ENCODE measurements at regions not wholly inside any gene's neighbourhood (a gene's known extent, or its start where the extent isn't known, plus 50 kb on each side); places are given as distances from the start of the nearest gene placed in this dataset.
A peak's percentile ranks its signal among the peaks of the same experiment; 100 is the strongest.

DNA sequence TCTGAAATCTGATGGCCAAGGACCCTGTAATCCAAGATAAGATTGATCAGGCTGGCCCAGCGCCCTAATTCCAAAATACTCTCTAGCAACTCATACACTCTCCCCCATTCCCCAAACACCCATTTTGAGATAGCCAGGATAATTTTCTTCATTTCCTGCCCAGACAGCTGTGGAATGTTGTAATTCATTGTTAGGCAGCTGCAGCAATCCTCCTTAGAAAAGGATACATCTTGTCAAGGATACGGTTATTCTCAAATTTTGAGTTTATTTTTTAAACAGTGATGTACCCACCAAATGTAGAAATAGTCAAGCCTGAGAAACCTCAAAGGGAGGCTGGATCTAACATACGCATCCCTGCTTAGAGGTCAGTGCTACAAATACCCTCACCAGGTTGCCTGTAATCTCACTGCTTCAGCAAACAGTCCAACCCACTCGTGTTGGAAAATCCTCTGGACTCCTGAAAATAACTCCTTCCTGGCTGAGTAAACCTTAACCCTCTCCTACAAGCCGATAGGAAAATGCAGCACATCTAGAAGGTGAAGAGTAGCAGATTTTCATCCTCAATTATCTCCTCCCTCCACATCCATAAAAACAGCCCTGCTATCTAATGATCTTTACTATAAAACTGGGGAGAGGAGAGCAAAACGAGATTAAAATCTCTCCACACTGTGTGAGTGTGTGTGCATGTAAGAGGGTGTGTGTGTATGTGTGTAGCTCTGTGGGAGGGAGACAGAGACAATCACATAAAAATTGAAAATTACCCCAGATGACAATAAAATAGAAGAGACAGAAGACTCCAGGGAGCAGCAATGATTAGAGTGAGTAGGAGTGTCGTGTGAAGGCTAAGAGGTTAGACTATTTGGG, 683.1 kb downstream of the DIAPH3 start:
- Histone ChIP-seq H3K9me3 (no peaks in the 10 kb centered on the region), H3K4me3 (no peak overlapping the region), H3K27me3 (no peaks in the 10 kb centered on the region), H3K36me3 (no peaks in the 10 kb centered on the region), H3K27ac (no peak overlapping the region), H3K4me1 (peaks cover 0 to 12% (median 5%) of the 10 kb centered on the region in 4 donors)
- no peak for TF ChIP-seq EP300 (IDR thresholded peaks at IDR 0.05)
- no peak for TF ChIP-seq POLR2AphosphoS5 (IDR thresholded peaks at IDR 0.05)
- no peak for TF ChIP-seq POLR2A (IDR thresholded peaks at IDR 0.05)
- TF ChIP-seq CTCF (IDR thresholded peaks at IDR 0.05): no peak
- WGBS, 2 donors: 51 to 67% methylated on average over 7 of the region's 7 CpGs
- intact Hi-C loops (cut with DNase I): no loop called here
- DNase-seq: no peak

DNA sequence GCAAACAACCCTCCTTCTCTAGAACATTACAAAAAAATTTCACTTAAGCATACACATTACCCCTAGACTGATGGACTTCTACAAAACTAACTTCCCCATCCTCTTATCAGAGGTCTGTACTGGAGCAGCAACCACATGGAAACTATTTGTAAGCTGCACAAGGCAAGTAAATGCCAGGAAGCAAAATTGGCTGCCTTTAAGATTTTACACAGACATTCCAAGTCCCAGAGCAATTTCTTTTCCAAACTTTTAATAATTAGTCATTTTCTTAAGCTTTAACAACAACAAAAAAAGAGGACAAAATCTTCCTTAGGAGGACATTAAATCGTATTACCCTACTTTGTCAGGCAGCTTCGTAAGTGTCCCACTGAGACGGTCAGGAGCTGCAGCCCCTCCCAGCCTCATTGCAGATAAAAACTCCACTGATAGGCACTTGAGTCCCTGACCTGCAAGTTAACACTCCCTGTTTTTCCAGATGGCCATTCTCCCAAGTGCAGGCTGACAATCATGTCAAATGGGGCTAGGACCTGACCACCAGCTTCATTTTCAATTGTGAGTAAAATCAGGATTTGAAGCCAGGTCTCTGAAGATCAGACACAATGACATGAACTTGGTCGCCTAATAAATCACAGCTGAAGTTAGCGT, 680.1 kb downstream of the DIAPH3 start:
- no peak for TF ChIP-seq POLR2AphosphoS5 (IDR thresholded peaks at IDR 0.05)
- no peak for TF ChIP-seq EP300 (IDR thresholded peaks at IDR 0.05)
- no peak for TF ChIP-seq POLR2A (IDR thresholded peaks at IDR 0.05)
- no peak for TF ChIP-seq CTCF (IDR thresholded peaks at IDR 0.05)
- DNase-seq: no peak
- H3K4me3 ChIP-seq: no peak overlapping the region
- WGBS, 2 donors: 47 to 57% methylated on average over 5 of the region's 5 CpGs
- H3K36me3 ChIP-seq: no peaks in the 10 kb centered on the region
- H3K9me3 ChIP-seq: no peaks in the 10 kb centered on the region
- intact Hi-C loops (cut with DNase I): no loop called here
- H3K27ac ChIP-seq: peak overlapping the region in 1 of 4 donors; percentile 35
- no peaks in the 10 kb centered on the region for H3K27me3 ChIP-seq
- peaks cover 0 to 21% (median 7%) of the 10 kb centered on the region in 4 donors for H3K4me1 ChIP-seq

GRCh38 chr13:59487883-59488282, 675.8 kb downstream of the DIAPH3 start:
- Histone ChIP-seq H3K36me3 (no peaks in the 10 kb centered on the region), H3K9me3 (no peaks in the 10 kb centered on the region), H3K27ac (no peak overlapping the region), H3K4me1 (peaks cover 0 to 28% (median 7%) of the 10 kb centered on the region in 4 donors), H3K4me3 (no peak overlapping the region), H3K27me3 (no peaks in the 10 kb centered on the region)
- TF ChIP-seq CTCF (IDR thresholded peaks at IDR 0.05) (no peak), POLR2AphosphoS5 (IDR thresholded peaks at IDR 0.05) (no peak), POLR2A (IDR thresholded peaks at IDR 0.05) (no peak), EP300 (IDR thresholded peaks at IDR 0.05) (no peak)
- intact Hi-C loops (cut with DNase I): no loop called here
- no peak for DNase-seq
- WGBS, 2 donors: 83 to 87% methylated on average over 3 of the region's 3 CpGs

DNA sequence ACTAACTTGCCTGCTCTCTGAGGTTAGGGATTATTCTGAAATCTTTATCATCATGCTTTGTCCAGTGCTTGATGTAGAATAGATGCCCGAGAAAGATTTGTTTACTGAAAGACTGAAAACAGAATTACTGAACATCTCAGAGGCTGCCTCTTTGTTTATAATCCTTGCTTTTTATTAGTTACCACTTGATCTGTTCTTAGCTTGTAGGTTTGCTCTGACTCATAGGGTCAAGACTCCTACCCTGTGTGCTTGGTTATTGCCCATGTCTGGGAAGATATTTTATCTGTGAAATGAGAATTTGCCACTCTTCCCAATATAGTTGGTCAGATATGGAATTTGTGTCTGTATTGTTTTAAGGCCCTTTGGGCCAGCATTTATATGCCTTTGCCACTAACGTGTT, 675.3 kb downstream of the DIAPH3 start:
- WGBS, 2 donors: 47 to 72% methylated on average over 2 of the region's 2 CpGs
- H3K36me3 ChIP-seq: no peaks in the 10 kb centered on the region
- H3K4me1 ChIP-seq: peaks cover 0 to 25% (median 7%) of the 10 kb centered on the region in 4 donors
- no peak for TF ChIP-seq EP300 (IDR thresholded peaks at IDR 0.05)
- no peak for TF ChIP-seq POLR2AphosphoS5 (IDR thresholded peaks at IDR 0.05)
- no peak for TF ChIP-seq POLR2A (IDR thresholded peaks at IDR 0.05)
- TF ChIP-seq CTCF (IDR thresholded peaks at IDR 0.05): no peak
- DNase-seq: no peak
- H3K9me3 ChIP-seq: no peaks in the 10 kb centered on the region
- intact Hi-C loops (cut with DNase I): no loop called here
- no peak overlapping the region for H3K4me3 ChIP-seq
- H3K27ac ChIP-seq: no peak overlapping the region
- no peaks in the 10 kb centered on the region for H3K27me3 ChIP-seq

All from sigmoid colon (tissue), 6 donors.